GM19372 (cell line): ENCODE measurements at regions not wholly inside any gene's neighbourhood (a gene's known extent, or its start where the extent isn't known, plus 50 kb on each side); places are given as distances from the start of the nearest gene placed in this dataset.
"Not testable (repeated sequence)": the region's sequence is repeated elsewhere in the genome, so short reads cannot be mapped to it uniquely, and the experiment has no call there.

Experiments
- ATAC-seq: cut with Tn5 transposase; IDR thresholded peaks from one replicate; pipeline ENCODE4 v1.9.1; 2021; ENCODE audit warnings: mild to moderate bottlenecking, low read depth, moderate library complexity; ENCODE audit not compliant: unreplicated experiment

GRCh38 chr5:90084342-90084741 is 325.2 kb downstream of the CETN3 start:
- ATAC-seq = no peak

- ATAC-seq = not testable (repeated sequence)
Measured at GRCh38 chr5:90073026-90073570, 336.5 kb downstream of the CETN3 start.

- ATAC-seq = no peak
Measured at GRCh38 chr5:90071656-90072055, 337.9 kb downstream of the CETN3 start.

GRCh38 chr5:90071066-90071465 is 338.5 kb downstream of the CETN3 start:
- no peak for ATAC-seq

GRCh38 chr5:90066920-90067319 is 342.6 kb downstream of the CETN3 start:
- no peak for ATAC-seq

GRCh38 chr5:90056911-90057705 is 352.4 kb downstream of the CETN3 start:
- no peak for ATAC-seq

- ATAC-seq = no peak
Measured at GRCh38 chr5:90055831-90056328, 353.7 kb downstream of the CETN3 start.

GRCh38 chr5:90054612-90055011 is 354.9 kb downstream of the CETN3 start:
- no peak for ATAC-seq

GRCh38 chr5:90051756-90052155 is 357.8 kb downstream of the CETN3 start:
- no peak for ATAC-seq

- ATAC-seq = no peak
Measured at GRCh38 chr5:90050103-90050502, 359.5 kb downstream of the CETN3 start.

- no peak for ATAC-seq
Measured at GRCh38 chr5:90047113-90047512, 362.4 kb downstream of the CETN3 start.

- ATAC-seq = not testable (repeated sequence)
Measured at GRCh38 chr5:90040082-90040481, 369.5 kb downstream of the CETN3 start.

- ATAC-seq = no peak
Measured at GRCh38 chr5:90037646-90038045, 371.9 kb downstream of the CETN3 start.

GRCh38 chr5:90022711-90023053 is 386.9 kb downstream of the CETN3 start:
- no peak for ATAC-seq

GRCh38 chr5:90022002-90022710 is 387.4 kb downstream of the CETN3 start:
- ATAC-seq = no peak

GRCh38 chr5:90020575-90021538 is 388.7 kb downstream of the CETN3 start:
- peak; percentile 88 for ATAC-seq

GRCh38 chr5:90017239-90017638 is 392.3 kb downstream of the CETN3 start:
- ATAC-seq = no peak

GRCh38 chr5:90015584-90016018 is 394.0 kb downstream of the CETN3 start:
- peak; percentile 78 for ATAC-seq

- ATAC-seq = peak; percentile 75
Measured at GRCh38 chr5:90014420-90014819, 395.1 kb downstream of the CETN3 start.

- ATAC-seq = no peak
Measured at GRCh38 chr5:90000351-90000750, 409.2 kb downstream of the CETN3 start.
